COR-L47 (cell line): ENCODE measurements at regions not wholly inside any gene's neighbourhood (a gene's known extent, or its start where the extent isn't known, plus 50 kb on each side); places are given as distances from the start of the nearest gene placed in this dataset.

Experiments
- DNase-seq: peaks from one replicate; lab custom pipeline; 2025; lab: John Stamatoyannopoulos, UW

DNA sequence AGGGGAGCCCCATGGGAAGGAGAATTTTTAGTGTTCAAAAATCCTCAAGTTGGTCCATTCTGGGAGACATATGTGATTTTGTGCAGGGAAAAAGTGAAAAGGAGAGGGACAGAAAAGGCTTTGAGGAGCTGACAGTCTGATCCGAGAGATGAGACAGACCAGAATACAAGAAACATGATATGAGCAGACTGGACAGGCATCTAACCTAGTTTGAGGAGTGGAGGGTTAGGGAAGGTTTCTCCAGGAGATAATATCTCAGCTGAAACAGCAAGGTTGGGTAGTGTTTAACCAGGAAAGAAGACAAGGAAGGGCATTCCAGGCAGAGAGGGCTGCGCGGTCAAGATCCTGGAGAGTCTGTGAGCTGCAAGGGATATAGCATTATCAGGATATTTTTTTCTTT is 101.4 kb upstream of the NCAM1 start:
- DNase-seq: no peak

DNA sequence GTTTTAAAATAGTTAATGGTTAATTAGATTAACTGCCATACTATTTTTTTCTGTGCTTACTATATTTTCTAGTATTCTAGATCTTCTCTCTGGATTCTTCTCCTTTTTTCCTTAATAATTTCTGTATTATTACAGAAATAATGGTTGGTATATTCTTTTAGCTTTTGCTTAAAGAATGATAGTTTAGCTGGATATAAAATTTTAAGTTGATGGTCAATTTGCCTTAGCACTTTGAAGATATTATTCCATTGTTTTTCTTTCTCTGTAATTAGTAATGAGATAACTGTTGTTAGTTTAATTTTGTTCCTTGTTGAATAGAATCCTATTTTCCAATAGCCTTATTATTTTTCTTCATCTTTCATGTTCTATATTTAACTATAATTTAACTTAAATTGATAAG is 99.9 kb upstream of the NCAM1 start:
- DNase-seq: no peak

DNA sequence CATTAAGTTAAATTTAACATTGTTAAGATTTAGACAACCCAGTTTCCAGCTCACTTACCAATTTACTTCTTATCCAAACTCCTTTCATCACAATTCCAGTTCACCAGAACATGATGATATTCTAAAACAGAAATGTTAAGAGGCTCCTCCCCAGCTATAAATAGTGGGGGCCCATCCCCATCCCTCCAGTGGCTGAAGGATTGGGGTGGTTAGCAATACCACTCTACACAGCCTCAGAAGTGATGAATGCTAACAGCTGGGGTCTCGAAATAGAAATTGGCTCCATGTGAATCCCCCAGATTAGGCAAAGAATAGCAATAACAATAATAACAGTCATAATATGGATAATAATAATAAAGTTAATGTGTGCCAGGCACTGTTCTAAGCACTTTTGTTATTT is 97.9 kb upstream of the NCAM1 start:
- DNase-seq: no peak

DNA sequence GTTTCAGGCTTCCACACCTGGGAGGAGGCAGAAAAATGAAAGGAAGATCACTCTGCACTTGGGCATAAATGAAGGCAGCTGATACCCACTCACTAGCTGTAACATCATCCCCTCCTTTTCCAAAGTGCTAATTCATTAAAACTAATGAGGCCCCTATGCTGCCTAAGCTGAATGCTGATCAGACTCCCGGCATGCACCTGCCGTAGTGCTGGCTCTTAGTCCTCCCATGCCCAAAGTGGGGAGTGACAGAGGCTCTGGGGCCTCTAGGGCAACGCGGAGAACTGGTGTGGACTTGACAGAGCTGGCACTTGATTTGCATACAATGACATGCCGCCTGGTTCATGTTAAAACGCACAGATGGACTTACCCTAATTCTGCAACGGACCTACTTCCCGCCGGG is 96.5 kb upstream of the NCAM1 start:
- no peak for DNase-seq

DNA sequence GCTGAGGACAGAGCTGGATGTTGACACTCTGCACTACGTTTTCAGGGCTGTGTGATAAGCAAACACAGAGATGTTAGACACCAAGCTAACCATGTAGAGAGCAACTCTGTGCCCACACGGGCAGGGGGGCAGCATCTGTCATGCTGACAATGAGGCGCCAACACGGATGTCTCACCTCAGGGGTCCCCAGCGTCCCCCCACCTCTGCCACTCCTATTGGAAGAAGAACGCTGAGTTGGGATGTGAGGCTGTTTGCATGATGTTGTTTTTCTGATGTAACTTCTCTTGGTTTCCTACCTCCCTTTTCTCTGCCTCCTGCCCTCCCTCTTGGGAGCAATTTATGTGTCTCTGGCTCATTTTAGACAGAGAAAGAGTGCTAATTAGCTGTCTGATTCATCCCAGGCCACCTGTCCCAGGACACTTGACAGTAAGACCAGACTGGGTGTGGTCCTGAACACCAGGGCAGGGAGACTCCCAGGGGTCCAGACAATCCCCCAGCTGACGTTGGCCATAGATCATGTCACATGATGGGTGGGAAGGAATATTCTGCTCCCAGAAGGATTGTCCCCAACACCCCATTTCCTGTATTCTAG is 89.2 kb upstream of the NCAM1 start:
- DNase-seq: no peak

DNA sequence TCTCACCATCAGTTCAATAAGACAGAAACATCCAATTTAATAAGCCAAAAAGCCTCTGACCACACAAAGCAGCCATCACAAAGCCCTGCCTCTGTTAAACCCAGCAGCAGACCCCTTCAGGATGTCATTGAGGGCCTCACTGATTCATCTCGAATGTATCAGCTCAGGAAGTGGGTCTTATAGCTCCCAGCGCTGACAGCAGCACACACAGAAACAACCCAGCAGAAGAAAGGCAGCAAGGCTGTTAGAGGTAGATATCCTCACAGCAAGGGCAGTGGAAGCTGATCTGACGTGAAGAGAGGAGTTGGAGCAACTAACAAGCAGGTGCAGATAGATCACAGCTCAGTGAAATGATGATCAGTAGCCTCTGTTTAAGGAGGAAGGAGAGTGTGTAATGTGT is 86.2 kb upstream of the NCAM1 start:
- no peak for DNase-seq

DNA sequence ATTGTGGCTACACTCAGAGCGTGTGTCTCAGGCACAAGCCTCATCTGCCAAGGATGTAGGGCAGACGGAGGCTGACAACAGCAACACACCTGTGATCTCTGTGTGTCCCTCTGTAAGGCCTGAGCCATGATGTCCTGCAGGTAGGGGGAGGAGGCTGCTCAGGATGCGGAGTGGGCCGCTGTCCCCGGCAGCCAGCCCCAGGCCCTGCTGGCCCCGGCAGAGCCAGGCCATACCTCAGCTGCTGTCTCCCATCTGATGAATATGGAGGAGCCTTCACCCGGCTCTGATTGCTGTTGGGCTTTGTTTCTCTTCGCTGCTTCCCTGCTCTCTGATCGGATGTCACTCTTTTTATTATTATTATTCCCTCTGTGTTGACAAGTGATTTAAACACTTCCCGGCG is 83.6 kb upstream of the NCAM1 start:
- peak; percentile 31 for DNase-seq

DNA sequence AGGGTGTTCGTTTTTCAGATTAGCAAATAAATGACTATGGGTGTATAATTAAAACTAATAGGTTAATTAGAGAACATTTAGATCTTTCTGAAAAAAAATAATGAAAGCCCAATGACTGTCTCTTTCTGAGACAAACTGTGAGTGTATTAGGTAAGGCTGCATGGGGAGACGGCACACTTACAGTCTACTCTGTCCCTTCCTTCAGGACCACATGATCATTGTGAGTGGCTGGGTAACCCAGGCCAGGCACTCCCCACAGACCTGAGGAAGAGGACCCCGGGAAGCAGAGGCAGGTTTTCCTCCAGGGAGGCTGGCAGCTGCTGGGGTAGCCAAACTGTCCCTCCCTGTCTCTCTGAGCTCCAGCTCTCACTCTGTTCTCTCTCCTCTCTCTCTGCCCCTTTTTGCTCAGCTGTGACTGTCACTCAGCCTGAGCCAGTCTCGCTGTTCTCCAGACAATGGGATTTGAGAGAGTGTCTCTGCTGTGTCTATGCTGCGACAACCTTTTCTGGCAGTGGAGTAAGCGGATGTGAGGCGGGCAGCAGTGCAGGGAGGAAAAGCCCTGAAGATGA is 83.1 kb upstream of the NCAM1 start:
- DNase-seq: no peak

DNA sequence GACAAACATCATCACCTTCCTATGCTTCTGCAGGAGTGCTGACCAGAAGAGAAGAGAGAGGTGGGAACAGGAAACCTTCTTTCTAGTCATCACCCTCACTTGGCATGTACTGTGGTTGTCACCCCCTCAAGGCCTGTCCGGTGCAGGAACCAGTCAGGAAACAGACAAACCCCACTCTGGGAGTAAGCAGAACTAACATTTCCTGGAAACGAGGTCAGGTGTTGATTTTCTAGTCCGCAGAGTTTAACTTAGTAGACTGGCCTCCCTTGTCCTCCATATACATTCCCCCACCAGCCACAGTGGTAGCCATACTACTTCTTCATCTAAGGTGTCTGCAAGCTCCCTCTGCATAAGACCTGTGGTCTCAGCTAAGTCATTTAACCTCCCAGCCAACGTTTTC is 80.7 kb upstream of the NCAM1 start:
- no peak for DNase-seq

DNA sequence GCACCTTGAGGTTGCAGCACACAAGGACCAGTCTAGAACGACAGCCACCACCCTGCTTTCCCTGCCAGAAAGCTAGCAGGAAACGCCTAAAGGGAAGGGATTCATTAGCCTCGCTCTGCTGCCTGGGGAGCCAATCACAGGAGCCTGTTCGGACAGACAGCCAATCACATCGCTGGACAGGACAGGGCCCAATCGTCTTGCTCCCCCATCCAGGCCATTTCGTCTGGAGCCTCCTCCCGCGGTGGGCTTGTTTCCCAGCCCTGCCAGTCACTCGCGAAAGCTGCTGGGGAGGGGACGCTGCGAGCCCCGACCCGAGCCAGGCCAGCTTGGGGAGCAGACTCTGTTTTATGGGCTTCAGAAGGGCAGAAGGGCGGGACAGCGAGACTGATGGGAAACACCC is 79.8 kb upstream of the NCAM1 start:
- peak; percentile 77 for DNase-seq

DNA sequence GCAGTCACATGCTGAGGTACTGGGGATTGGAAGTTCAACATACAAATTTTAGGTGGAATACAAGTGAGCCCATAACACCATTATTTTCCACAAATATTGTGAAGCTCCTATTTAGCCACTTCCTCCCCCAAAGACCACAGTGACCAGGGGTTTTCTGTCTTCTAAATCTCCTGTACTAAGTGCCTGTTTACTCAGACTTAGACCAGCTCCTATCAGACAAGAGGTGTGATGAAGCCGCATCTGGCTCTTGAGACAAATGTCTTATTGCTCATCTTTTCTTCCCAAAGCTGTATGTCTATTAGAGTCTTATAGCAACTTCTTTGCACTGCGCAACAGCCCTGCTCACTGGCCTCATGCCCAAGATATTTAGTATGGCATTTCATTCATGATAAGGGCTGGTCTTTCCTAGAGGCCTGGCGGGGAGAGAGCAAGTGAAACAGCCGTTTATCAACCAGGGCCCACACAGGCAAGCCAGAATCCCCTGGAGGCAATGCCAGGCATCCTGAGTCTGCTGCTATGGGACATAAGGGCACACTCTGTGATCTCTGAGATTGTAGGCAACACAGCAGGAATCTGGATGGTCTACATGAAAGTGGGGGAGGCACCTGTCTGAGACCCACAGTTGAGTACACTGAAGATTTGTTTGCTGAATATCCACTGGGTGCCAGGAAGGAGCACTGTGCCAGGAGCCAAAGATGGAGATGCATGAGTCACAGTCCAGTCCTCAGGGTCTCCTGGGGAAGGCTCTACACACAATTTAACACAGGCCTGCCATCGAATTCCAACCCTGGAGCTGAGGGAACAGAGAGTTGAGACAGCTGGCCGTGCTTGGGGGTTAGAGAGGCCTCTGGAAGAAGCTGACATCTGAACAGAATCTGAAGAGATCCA is 78.5 kb upstream of the NCAM1 start:
- no peak for DNase-seq

DNA sequence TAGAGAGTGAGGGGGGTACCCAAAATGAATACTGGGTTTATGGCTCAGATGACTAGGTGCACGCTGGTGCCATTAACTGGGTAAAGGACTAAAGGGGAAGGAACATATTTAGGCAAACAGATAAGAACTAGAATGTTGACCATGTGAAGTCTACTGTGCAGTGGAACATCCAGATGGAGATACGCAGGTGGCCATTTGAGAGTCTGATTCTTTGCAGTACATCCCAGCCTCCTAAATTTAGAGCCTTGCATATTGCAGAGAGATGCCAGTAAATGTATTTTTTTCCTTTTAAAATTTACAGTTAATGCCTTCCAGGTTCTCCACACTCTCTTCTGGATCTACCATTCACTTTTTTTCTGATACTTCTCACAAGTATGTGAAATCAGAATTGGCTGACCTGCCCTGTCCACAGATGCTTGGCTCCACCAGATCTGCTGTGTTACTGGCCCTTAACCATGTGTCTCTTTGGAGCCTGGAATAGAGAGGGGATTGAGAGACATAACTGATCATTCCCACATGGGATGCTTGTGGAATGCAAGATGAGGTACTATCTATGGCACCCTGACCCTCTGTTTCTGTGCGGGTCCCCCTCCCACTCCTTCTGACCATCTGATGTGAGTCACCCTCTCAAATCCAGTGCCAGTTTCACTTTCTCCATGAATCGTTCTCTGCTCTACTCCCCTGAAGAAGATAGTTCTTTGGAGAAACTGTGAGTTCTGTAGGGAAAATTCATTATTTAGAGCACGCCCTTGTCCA is 77.0 kb upstream of the NCAM1 start:
- DNase-seq: no peak

DNA sequence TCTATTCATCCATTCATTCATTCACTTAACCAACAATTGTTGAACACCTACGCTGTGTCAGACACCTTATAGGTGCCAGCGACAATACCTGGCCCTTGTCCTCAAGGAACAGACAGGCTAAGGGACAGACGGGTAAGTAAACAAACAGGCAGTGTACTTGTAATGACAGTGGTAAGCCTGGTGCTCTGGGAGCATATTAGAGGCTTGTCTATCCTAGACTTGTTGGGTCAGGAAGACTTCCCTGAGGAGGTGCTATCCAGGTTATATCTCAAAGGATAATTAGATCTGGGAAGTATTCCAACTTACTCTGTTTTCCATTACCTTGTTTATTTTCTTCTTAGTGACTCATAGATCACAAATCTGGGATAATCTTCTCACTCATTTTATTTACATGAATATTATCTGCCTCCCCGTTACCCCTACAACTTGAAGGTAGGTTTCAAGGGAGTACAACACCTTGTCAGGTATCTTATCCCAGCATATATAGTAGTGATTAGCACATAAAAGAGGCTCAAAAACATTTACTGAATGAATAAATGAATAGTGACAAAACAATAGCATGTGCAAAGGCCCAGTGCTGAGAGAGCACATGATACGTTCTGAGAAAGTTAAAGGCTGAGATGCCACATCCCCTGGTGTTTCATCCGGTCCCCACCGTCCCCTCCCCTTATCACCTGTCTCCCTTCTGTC is 75.3 kb upstream of the NCAM1 start:
- DNase-seq: peak; percentile 76

DNA sequence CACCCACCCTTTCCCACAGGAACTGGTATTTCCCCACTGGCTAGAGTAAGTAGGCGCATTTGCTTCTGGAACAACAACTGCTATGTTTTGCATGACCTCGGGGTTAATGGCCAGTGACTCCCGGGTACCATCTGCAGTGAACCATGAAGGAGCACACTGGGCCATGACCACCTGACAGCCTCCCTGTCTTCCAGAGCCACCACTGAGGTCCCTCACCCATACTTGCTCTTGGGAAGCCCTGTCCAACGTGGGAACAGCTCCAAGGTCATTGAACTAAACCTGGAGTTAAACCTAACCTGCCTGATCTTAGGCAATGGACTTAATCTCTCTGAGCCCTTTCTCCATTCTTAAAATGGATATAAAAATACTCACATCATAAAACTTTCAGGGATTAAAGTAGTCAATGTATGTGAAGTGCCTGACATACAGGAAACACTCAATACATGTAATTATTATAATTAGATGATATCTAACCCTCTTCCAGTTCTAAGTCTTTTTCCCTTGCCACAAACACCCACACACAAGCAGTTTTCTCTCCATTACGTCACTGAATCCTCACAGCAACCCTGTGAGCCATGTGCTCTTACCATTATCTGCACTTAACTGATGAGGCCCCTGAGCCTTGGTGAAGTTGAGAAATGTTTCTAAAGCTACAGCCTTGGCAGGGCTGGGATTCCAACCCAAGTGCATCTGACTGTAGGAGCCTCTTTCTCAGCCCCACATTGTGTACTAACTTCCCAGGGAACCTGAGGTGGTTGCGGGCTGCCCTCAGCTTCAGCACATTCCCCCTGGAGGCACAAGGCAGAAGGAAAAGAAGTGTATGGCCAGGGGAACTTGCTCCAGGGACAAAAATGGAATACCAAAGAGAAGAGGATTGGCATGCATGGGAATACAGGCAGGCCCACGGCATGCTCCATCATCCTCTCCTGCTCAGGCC is 74.5 kb upstream of the NCAM1 start:
- DNase-seq: no peak

DNA sequence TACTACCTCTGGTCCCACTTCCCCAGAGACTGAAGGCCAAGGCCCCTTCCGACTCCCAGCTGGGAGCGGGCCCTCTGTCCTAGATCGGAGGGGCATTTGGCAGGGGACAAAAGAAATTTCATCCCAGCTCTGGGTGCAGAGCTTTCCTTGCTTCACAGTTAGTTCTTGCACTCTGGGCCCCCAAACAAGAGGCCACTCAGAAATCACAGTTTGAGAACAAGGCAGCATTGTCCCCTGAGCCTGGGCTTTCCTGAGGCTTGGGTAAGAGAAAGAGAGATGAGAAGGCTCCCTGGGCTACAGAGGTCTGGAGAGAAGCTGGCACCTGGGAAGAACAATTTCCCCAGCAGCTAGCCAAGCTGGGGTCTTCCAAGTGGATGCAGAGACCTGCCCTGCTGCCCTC is 71.8 kb upstream of the NCAM1 start:
- no peak for DNase-seq

DNA sequence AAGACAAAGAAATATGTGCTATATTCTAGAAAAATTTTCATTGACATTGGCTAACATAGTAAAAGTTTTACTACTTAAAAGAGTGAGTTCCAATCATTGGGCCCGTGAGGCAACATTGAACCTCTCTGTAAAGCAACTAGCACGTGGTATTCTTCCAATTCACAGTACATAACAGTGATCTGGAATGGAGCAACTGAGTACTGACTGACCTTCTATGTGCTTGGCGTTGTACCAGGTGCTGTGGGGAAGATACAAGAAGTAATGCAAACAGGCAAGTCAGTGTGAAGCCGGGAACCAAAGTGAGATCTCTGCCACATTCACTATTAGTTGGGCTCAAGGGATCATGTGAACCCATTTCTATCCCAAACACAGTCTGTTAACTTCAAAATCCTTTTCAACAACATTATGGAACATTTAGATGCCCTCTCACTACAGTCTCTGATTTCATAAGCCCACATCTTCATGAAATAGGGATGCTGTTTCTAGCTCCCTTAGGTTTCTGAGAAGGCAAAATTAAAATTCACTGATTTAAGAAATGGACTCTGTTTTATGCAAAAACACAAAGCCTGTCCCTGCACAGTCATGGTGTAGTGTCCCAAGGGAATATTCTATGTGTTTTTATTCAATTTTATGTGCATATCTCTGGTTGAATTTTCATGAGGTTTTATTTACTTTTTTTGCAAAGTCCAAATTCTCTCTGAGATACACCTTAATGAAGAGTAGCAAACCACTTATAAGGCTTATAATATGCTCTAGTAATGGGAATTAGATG is 61.8 kb upstream of the NCAM1 start:
- no peak for DNase-seq

DNA sequence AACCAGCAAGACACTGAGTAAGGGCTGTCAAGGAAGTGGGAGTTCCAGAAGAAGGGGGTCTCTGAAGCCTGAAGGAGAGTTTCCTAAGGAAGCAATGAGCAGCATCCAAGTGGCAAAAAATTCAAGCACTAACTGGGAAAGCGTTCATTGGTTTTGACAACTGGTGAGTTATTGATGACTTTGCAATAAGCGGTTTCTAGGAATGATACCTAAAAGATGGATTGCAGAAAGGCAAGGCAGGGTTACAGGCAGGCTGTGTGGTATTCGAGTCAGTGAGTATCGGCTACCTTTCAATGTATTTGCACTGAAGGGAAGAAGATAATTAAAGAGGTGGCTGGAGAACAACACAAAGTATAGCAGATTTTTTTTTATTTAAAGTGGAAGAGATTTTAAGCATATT is 59.3 kb upstream of the NCAM1 start:
- no peak for DNase-seq

DNA sequence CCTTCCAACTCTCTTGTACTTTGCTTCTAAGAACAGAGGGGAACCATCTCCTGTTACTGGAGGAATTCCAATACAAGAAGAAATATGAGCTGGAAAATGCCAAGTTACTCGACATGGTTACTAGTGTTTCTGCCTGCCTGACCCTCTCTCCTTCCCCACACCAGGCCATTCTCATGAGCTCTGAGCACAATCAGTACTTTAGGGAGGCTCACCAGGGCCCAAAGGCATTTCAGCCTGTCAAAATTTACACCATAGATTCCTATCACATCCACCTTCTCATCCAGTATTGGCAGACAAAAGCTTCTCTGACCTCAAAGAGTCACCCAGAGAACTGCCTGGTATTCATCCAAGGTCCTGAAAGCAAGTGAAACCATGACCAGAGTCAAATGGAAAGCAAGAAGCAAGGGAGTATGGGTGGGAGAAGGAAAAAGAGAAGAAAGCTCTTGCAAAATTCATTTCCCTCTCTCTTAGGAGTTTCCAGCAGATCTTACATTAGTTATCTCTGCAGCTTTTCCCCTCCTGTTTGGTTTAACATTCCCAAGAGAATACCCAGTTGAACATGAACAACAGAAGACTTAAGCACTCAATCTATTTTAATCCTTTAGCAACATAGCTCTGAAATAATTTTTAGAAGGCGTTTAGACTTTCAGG is 58.7 kb upstream of the NCAM1 start:
- no peak for DNase-seq

DNA sequence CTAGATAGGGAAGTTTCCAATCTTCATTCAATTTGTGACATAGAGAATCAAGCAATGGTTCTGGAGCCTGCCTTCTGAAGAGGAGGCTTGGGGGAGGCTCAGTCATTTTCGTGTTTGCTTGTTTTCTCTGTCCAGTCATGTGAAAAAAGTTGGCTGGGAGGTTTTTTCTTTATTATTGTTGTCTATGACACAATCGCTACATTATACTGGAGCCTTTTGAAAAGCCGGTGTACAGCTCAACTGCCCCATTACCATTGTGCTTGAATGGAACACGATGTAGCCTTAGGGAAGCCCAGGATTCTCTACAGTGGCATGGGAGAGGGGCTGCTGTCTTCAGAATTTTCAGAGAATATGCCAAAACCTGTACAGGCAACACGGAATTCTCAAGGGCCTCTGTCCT is 57.9 kb upstream of the NCAM1 start:
- peak; percentile 61 for DNase-seq

DNA sequence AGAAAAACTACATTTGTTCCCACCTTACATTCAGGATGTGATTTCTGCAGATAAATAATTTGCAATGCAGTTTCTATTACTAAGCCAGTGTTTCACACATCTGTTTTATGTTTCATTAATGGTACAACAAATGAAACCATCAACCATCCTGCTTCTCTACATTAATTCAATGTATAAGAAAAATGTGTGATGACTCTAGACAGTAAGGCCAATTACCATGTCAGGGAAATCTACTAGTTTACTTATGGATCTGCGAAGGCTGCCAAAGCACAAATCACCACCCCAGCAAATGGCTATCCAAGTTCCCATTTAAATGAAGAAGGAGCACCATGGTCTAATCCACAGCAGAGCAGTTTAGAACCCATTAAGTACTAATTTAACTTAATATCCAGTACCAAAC is 50.1 kb upstream of the NCAM1 start:
- no peak for DNase-seq
